ENCODE measurements at regions not wholly inside any gene's neighbourhood (a gene's known extent, or its start where the extent isn't known, plus 50 kb on each side); places are given as distances from the start of the nearest gene placed in this dataset.

- no peak for TF ChIP-seq CTCF (IDR thresholded peaks at IDR 0.05; ENCODE audit: low read depth, low read length, missing control alignments)
- H3K4me3 ChIP-seq (ENCODE audit: low read depth, low read length): no peak overlapping the region
- no peak for DNase-seq (ENCODE audit: low read depth)
These were observed 219.3 kb downstream of the GATA3 start for GRCh38 chr10:8273749-8274148.

GRCh38 chr10:8275911-8276310 lies 221.4 kb downstream of the GATA3 start:
- DNase-seq (ENCODE audit: low read depth): no peak
- TF ChIP-seq CTCF (IDR thresholded peaks at IDR 0.05; ENCODE audit: low read depth, low read length, missing control alignments): no peak
- H3K4me3 ChIP-seq (ENCODE audit: low read depth, low read length): no peak overlapping the region

GRCh38 chr10:8278099-8278498 lies 223.6 kb downstream of the GATA3 start:
- no peak overlapping the region for H3K4me3 ChIP-seq (ENCODE audit: low read depth, low read length)
- no peak for DNase-seq (ENCODE audit: low read depth)
- no peak for TF ChIP-seq CTCF (IDR thresholded peaks at IDR 0.05; ENCODE audit: low read depth, low read length, missing control alignments)

- TF ChIP-seq CTCF (IDR thresholded peaks at IDR 0.05; ENCODE audit: low read depth, low read length, missing control alignments): no peak
- no peak overlapping the region for H3K4me3 ChIP-seq (ENCODE audit: low read depth, low read length)
- no peak for DNase-seq (ENCODE audit: low read depth)
These were observed 225.1 kb downstream of the GATA3 start for GRCh38 chr10:8279598-8279997.

GRCh38 chr10:8280946-8281345 lies 226.5 kb downstream of the GATA3 start:
- no peak overlapping the region for H3K4me3 ChIP-seq (ENCODE audit: low read depth, low read length)
- DNase-seq (ENCODE audit: low read depth): no peak
- TF ChIP-seq CTCF (IDR thresholded peaks at IDR 0.05; ENCODE audit: low read depth, low read length, missing control alignments): no peak

GRCh38 chr10:8282340-8282739 lies 227.9 kb downstream of the GATA3 start:
- no peak for DNase-seq (ENCODE audit: low read depth)
- no peak overlapping the region for H3K4me3 ChIP-seq (ENCODE audit: low read depth, low read length)
- TF ChIP-seq CTCF (IDR thresholded peaks at IDR 0.05; ENCODE audit: low read depth, low read length, missing control alignments): no peak

GRCh38 chr10:8283166-8283905 lies 228.8 kb downstream of the GATA3 start:
- no peak overlapping the region for H3K4me3 ChIP-seq (ENCODE audit: low read depth, low read length)
- no peak for TF ChIP-seq CTCF (IDR thresholded peaks at IDR 0.05; ENCODE audit: low read depth, low read length, missing control alignments)
- no peak for DNase-seq (ENCODE audit: low read depth)
